GM19397 (cell line): ENCODE measurements at regions not wholly inside any gene's neighbourhood (a gene's known extent, or its start where the extent isn't known, plus 50 kb on each side); places are given as distances from the start of the nearest gene placed in this dataset.

Experiments used
- ATAC-seq: cut with Tn5 transposase; IDR thresholded peaks from one replicate; pipeline ENCODE4 v1.9.1; 2021; ENCODE audit warnings: mild to moderate bottlenecking, moderate library complexity; ENCODE audit not compliant: unreplicated experiment

- ATAC-seq: no peak
Measured at GRCh38 chr18:40985436-40985835, 969.6 kb upstream of the PIK3C3 start.

- ATAC-seq: no peak
Measured at GRCh38 chr18:40984856-40985255, 970.2 kb upstream of the PIK3C3 start.

- ATAC-seq: no peak
Measured at GRCh38 chr18:40983835-40984234, 971.2 kb upstream of the PIK3C3 start.

- no peak for ATAC-seq
Measured at GRCh38 chr18:40980171-40980570, 974.9 kb upstream of the PIK3C3 start.

GRCh38 chr18:40976050-40976449 lies 979.0 kb upstream of the PIK3C3 start:
- no peak for ATAC-seq

- ATAC-seq: no peak
Measured at GRCh38 chr18:40974448-40974847, 980.6 kb upstream of the PIK3C3 start.

GRCh38 chr18:40962784-40963183 lies 992.2 kb upstream of the PIK3C3 start:
- no peak for ATAC-seq

- no peak for ATAC-seq
Measured at GRCh38 chr18:40957533-40958070, 997.4 kb upstream of the PIK3C3 start.

- ATAC-seq: no peak
Measured at GRCh38 chr18:40956213-40956612, 998.8 kb upstream of the PIK3C3 start.

- no peak for ATAC-seq
Measured at GRCh38 chr18:40955351-40955750, 999.7 kb upstream of the PIK3C3 start.

GRCh38 chr18:40949114-40949950 lies 1005.7 kb upstream of the PIK3C3 start:
- ATAC-seq: no peak

GRCh38 chr18:40944576-40944975 lies 1010.5 kb upstream of the PIK3C3 start:
- ATAC-seq: no peak

GRCh38 chr18:40939656-40940515 lies 1015.1 kb upstream of the PIK3C3 start:
- no peak for ATAC-seq

GRCh38 chr18:40938615-40939014 lies 1016.4 kb upstream of the PIK3C3 start:
- no peak for ATAC-seq

- ATAC-seq: no peak
Measured at GRCh38 chr18:40937386-40937785, 1017.6 kb upstream of the PIK3C3 start.

GRCh38 chr18:40935423-40935822 lies 1019.6 kb upstream of the PIK3C3 start:
- no peak for ATAC-seq

- ATAC-seq: no peak
Measured at GRCh38 chr18:40932862-40933261, 1022.2 kb upstream of the PIK3C3 start.

- no peak for ATAC-seq
Measured at GRCh38 chr18:40930211-40930882, 1024.7 kb upstream of the PIK3C3 start.

- ATAC-seq: no peak
Measured at GRCh38 chr18:40929399-40929798, 1025.6 kb upstream of the PIK3C3 start.

- no peak for ATAC-seq
Measured at GRCh38 chr18:40926679-40927078, 1028.4 kb upstream of the PIK3C3 start.

GRCh38 chr18:40925071-40925541 lies 1029.9 kb upstream of the PIK3C3 start:
- no peak for ATAC-seq
